ENCODE measurements at regions not wholly inside any gene's neighbourhood (a gene's known extent, or its start where the extent isn't known, plus 50 kb on each side); places are given as distances from the start of the nearest gene placed in this dataset.

- H3K4me3 ChIP-seq, result no peak overlapping the region
- no peak for DNase-seq
- H3K27ac ChIP-seq (replicated peaks), result no peak overlapping the region
- intact Hi-C loops (cut with micrococcal nuclease), result no loop called here
- TF ChIP-seq, protein P1, sequence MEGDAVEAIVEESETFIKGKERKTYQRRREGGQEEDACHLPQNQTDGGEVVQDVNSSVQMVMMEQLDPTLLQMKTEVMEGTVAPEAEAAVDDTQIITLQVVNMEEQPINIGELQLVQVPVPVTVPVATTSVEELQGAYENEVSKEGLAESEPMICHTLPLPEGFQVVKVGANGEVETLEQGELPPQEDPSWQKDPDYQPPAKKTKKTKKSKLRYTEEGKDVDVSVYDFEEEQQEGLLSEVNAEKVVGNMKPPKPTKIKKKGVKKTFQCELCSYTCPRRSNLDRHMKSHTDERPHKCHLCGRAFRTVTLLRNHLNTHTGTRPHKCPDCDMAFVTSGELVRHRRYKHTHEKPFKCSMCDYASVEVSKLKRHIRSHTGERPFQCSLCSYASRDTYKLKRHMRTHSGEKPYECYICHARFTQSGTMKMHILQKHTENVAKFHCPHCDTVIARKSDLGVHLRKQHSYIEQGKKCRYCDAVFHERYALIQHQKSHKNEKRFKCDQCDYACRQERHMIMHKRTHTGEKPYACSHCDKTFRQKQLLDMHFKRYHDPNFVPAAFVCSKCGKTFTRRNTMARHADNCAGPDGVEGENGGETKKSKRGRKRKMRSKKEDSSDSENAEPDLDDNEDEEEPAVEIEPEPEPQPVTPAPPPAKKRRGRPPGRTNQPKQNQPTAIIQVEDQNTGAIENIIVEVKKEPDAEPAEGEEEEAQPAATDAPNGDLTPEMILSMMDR (IDR thresholded peaks at IDR 0.05; ENCODE audit: borderline replicate concordance), result no peak
- H3K9me3 ChIP-seq (replicated peaks), result peaks cover 11% of the 10 kb centered on the region
- H3K27me3 ChIP-seq (ENCODE audit: low read depth), result no peaks in the 10 kb centered on the region
- no peaks in the 10 kb centered on the region for H3K36me3 ChIP-seq
- H3K4me1 ChIP-seq, result no peaks in the 10 kb centered on the region
These were observed 50.2 kb upstream of the VTCN1 start for GRCh38 chr1:117260761-117261423.

All from left ventricle myocardium inferior (tissue), 1 donor.